Hepatocyte (in vitro differentiated cells): ENCODE measurements at regions not wholly inside any gene's neighbourhood (a gene's known extent, or its start where the extent isn't known, plus 50 kb on each side); places are given as distances from the start of the nearest gene placed in this dataset.

ENCODE experiments used
- CTCF ChIP-seq: fragments of 200-600 bp; sonication (generic); IDR thresholded peaks from 2 replicates; pipeline ENCODE4 v1.5.1; 2016; ENCODE audit warnings: antibody characterized with exemption, mild to moderate bottlenecking; ENCODE audit not compliant: poor library complexity
- EZH2 ChIP-seq: fragments of 200-600 bp; sonication (generic); IDR thresholded peaks from 2 replicates; pipeline ENCODE4 v1.6.1; 2016; ENCODE audit warnings: antibody characterized with exemption, mild to moderate bottlenecking, borderline replicate concordance
- EZH2phosphoT487 ChIP-seq: fragments of 200-600 bp; sonication (generic); IDR thresholded peaks from one replicate; pipeline ENCODE4 v1.6.1; 2018; ENCODE audit warnings: antibody characterized with exemption, mild to moderate bottlenecking, low read depth, moderate library complexity; ENCODE audit not compliant: unreplicated experiment, severe bottlenecking

- no peak for TF ChIP-seq CTCF
- no peak for TF ChIP-seq EZH2
- TF ChIP-seq EZH2phosphoT487, result no peak
Observed at GRCh38 chr7:83849131-83849530, 200.2 kb upstream of the SEMA3E start.
